ENCODE measurements at regions not wholly inside any gene's neighbourhood (a gene's known extent, or its start where the extent isn't known, plus 50 kb on each side); places are given as distances from the start of the nearest gene placed in this dataset.

- TF ChIP-seq, protein P1, sequence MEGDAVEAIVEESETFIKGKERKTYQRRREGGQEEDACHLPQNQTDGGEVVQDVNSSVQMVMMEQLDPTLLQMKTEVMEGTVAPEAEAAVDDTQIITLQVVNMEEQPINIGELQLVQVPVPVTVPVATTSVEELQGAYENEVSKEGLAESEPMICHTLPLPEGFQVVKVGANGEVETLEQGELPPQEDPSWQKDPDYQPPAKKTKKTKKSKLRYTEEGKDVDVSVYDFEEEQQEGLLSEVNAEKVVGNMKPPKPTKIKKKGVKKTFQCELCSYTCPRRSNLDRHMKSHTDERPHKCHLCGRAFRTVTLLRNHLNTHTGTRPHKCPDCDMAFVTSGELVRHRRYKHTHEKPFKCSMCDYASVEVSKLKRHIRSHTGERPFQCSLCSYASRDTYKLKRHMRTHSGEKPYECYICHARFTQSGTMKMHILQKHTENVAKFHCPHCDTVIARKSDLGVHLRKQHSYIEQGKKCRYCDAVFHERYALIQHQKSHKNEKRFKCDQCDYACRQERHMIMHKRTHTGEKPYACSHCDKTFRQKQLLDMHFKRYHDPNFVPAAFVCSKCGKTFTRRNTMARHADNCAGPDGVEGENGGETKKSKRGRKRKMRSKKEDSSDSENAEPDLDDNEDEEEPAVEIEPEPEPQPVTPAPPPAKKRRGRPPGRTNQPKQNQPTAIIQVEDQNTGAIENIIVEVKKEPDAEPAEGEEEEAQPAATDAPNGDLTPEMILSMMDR (tag by site-specific recombination; IDR thresholded peaks at IDR 0.05): no peak
- TF ChIP-seq ZBTB7A (tag by site-specific recombination; IDR thresholded peaks at IDR 0.05; ENCODE audit: low read depth) (no peak), FEZF1 (tag by site-specific recombination; IDR thresholded peaks at IDR 0.05) (no peak), GLI4 (tag by site-specific recombination; IDR thresholded peaks at IDR 0.05) (no peak), REST (tag by site-specific recombination; IDR thresholded peaks at IDR 0.05) (no peak), ZNF274 (IDR thresholded peaks at IDR 0.05; ENCODE audit: low read length) (no peak), ZNF274 (tag by site-specific recombination; IDR thresholded peaks at IDR 0.05; ENCODE audit: borderline replicate concordance) (no peak), ZBTB11 (tag by site-specific recombination; conservative IDR thresholded peaks at IDR 0.05; ENCODE audit: low read depth) (no peak), ZNF701 (tag by site-specific recombination; IDR thresholded peaks at IDR 0.05) (no peak), MEIS1 (CRISPR knock-in tag; IDR thresholded peaks at IDR 0.05; ENCODE audit: borderline replicate concordance) (no peak), ZNF24 (tag by site-specific recombination; IDR thresholded peaks at IDR 0.05) (no peak), GFI1B (tag by site-specific recombination; IDR thresholded peaks at IDR 0.05) (no peak), ZNF629 (tag by site-specific recombination; IDR thresholded peaks at IDR 0.05) (no peak)
Measured at GRCh38 chr12:67915335-67915851, 73.9 kb upstream of the IFNG-AS1 start.

All from HEK293 (cell line).